NCI-H226 (cell line): ENCODE measurements at regions not wholly inside any gene's neighbourhood (a gene's known extent, or its start where the extent isn't known, plus 50 kb on each side); places are given as distances from the start of the nearest gene placed in this dataset.
A peak's percentile ranks its signal among the peaks of the same experiment; 100 is the strongest.

Source experiments
- DNase-seq: peaks from one replicate; pipeline ENCODE4 v3.0.0-alpha.2; 2015

DNA sequence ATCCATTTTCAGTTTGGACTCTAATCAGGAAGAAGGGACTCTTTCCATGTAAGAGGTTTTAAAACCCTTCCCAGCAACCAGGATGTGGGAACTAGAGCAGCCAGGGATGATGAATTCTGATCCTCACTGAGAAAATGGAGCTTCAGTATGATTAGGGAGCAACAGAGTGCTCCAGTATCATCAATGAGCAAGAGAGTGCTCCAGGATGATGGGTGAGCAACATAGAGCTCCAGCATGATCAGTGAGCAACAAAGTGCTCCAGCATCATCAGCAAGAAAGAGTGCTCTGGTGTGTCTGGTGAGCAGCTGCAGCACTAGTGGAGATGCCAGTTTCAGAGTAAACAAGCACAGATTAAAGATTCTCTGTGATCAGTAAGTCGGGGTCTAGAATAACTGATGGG is 106.4 kb upstream of the LPP start:
- DNase-seq: no peak

DNA sequence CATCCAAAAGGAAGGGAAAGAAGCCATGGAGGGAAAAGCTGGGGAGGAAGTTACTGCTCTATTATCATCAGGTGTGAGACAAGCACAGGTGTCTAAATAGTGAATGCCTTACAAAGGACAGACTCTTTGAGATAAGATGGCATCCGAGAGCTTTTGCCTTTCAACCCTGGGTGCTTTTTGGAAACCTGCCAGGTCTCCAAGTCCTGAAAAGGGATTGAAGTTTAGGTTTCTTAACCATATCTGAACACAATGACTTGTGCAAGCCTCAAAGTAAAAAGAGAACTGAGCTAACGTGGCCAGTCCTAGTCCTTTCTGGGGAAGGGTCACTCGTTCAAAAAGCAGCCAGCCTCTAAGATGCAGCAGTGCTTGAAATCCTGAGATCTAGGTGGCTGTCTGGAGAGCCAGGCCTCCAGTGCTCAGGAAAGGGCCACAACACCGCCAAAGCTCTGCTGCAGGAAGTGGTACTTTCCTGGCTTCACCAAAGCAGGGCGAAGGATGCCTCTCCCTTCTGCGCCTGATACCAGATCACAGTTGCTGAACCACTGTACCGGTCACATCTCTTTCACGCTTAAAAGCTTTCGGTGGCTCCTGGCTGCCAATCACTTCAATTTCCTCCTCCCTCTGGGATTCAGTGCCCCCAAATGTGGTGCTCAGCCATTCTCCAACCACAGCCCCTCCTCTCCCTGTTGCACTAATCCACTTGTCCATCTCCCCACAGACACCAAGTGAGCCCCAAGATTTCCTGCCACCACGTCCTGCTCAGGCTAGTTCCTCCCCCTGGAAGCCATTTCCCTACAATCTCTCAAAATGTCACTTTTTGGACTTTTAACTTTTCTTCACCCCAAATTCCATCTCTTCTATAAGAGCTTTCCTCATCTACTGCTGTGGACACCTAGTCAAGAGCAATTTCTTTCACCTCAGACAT is 104.1 kb upstream of the LPP start:
- DNase-seq: no peak

DNA sequence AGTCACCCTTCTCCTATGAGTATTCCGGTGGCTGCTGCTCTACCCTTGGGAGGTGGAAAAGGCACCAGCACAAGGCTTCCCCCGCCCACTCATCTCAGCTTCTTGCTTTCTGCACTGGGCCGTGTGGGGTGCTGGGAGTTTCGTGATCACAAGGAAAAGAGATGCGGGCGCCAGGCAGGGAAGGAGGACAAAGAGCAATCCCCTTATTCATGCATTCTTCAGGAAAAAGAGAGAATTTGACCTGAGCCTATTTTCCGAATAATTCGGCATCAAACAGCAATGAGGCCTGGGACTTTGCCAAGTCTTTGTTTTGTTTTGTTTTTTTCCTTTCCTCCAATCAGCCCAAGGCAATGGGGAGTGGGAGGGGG is 102.2 kb upstream of the LPP start:
- DNase-seq: no peak

DNA sequence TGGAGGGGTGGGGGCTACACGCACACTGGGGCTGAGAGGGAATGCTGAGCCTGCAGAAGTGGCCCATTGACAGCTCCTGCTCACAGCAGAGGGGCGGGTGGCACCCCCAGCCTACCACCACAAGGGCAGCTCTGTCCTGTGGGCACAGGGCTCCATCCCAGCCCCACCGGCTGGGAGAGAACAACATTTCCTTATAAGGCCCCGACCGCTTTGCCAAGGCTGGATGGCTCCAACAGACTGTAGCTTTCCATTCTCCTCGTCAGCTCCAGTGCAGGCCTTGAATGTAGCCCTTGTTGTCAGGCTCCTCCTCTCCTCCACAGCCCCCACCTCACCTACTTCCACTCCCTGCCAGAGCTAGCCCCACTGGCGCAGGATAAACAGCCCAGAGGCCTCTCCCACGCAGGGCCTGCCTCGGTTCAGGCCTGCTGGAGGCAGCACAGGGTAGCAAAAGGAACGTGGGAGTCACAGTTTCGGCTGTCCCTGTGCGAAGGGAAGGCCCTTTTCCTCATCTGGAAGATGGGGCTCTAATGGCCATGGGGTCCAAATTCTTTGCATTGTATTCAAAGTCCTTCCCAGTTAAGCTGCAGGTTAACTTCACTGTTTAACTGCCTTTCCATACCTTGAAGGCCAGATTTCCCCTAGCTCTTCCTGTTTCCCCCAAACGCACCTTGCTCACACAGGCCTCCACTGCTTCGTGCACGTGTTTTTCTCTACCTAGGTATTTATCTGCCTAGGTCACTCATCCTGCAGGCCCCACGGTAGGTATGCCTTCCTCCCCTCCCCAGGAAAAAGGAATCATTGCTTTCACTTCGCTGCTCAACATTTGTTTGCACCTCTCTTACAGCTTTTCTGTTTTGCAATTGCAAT is 101.6 kb upstream of the LPP start:
- no peak for DNase-seq

DNA sequence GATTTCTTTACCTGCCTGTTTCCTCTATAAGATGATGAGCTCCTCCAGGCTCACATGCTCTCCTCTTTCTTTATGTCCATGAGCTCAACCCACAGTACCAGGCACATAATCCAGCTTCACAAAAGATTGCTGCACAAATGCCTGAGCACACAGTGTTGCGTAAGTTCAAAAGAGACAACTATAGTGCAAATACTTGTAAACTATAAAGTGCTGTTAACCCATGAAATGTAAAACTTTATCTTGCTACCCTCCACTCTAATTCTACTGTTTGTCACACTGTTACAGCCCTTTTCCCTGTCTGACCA is 101.0 kb upstream of the LPP start:
- DNase-seq: no peak

DNA sequence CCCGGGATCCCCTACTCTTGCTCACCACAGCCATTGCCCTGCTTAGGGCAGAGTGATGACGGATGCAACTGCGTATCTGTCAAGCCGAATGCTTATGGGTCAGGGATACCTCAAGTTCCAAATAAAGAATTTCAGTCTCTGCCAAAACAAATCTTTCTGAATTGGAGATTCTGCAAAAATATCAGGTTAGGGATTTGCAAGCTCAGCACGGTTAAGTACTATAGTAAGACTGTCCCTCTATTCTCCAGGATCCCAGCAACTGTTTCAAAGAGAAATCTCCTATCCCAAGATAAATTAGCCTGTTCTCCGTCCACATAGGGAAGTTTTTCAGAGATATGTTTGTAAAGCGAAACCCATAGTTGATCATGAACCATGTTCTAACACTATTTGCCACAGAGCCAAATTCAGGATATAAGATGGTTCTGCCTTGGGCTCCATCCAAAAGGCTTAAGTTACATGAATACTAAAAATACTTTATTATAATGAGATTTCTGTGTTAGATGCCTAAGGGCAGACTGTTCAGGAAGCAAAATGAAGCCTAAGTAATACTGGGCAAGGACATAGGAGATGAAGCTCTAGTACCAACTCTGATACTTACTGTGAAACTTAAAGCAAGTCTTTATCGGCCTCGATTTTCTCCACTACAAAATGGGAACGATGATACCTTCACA is 100.1 kb upstream of the LPP start:
- no peak for DNase-seq

DNA sequence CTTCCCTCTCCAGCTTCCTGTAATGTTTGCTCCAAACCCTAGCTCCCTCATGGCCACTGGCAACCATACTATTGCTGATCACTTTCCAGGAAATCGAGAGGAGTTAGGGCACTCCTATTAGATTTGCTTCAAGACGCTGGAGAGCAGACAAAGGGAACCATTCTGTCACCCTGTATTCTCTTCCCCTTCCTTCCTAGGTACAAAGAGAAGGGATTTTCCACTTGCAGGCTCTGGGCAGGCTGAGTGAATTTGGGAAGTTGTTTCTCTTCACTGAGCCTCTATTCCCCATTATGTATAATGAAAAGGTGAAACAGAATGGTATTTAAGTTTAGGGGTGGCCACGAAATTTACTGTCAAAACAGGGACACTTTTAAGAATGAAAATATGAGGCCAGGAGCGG is 99.4 kb upstream of the LPP start:
- DNase-seq: no peak

DNA sequence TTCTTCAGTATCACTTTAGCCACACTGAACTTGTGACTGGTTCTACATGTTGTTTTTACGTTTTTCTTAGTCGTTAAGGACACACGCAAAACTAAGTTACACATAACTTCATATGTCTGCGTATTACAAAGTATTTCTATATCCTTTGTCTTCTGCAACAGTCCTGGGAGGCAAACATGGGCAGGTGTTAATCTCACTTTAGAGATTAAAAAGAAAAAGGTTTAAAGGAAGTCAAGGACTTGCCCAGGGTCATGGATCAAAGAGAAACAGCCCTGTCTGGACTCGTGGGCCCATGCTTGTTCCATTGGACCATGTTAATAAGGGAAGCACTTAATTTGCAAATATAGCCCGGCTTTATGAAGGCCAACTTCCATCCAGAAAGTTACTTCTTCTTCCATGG is 98.6 kb upstream of the LPP start:
- DNase-seq: no peak

DNA sequence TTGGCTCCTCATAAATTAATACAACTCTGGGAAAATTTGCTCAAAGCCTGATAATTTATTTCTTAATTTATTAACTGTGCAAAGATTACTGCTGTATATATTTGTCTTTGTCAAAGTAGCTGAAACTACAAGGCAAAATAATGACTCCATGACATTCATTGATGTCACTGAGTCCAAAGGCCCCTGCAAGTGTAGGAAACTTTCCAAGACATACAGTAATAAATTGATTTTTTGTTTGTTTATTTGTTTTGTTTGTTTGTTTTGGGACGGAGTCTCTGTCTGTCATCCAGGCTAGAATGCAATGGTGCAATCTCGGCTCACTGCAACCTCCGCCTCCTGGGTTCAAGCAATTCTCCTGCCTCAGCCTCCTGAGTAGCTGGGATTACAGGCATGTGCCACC is 96.8 kb upstream of the LPP start:
- DNase-seq: no peak

DNA sequence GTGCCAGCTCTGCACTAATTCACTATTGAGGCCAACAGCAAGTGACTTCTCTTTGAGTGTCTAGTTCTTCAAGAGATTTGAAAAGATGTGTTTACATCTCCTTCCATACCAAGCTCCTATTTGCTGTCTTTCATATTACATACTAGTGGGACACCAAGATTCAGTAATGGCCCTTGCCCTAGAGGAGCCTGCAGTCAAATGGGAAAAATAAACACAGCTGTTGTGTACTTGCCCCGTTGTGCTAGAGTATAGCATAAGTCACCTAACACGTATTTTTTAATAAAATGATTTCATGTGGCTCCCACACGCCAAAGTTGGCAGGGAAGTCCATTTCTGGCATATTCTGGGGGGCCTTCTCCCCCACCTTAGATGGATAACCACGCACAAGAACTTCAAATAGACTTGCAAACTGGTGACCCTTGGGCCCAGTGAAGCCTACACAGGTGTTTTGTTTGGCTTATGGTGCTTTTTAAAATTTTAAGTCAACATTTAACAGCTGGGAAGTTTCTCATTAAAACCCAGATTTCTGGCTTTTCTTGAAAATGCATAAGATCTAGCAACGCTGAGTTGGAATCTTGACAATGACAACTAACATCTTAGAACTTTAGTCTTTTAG is 95.3 kb upstream of the LPP start:
- DNase-seq: no peak

DNA sequence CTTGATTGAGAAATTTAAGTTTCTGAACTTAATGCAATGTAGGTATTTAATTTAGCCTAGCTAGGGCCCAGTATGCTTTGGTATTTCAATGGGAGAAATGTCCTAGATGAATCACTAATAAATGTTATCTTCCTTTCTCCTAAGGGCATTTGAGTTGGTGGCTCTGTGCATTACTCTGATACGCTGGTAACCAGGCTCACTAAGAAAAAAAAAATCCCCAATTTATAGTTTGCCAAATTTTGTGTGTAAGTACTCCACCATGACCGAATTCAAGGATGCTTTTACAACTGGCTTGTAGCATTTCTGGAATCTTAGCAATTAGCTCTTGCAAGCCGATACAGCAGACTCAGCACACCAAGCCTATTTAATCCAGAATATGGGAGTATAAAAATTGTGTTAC is 94.6 kb upstream of the LPP start:
- DNase-seq: no peak

DNA sequence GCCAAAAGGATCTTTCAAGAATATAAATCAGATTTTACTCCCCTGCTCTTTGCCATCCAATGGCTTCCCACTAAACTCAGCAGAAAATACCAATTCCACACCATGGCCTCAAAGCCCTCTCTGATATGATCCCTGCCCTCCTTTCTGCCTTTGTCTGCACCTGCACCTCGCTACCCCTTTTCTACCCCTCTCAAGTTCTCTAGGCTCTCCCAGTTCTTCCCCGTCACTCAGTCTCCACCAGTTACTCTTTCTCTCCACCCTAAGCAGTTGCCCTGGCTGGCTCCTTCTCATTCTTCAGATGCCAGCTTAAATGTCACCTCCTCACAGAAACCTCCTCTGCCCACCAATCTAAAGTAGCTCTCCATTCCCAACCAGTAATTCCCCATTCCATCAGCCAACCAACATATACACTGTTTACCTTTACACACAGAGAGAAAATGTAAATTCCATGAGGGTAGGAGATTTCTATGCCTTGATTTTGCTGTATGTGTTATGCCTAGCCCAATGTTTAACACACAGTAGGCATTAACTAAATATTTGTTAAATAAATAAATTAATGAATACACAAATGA is 93.6 kb upstream of the LPP start:
- no peak for DNase-seq

DNA sequence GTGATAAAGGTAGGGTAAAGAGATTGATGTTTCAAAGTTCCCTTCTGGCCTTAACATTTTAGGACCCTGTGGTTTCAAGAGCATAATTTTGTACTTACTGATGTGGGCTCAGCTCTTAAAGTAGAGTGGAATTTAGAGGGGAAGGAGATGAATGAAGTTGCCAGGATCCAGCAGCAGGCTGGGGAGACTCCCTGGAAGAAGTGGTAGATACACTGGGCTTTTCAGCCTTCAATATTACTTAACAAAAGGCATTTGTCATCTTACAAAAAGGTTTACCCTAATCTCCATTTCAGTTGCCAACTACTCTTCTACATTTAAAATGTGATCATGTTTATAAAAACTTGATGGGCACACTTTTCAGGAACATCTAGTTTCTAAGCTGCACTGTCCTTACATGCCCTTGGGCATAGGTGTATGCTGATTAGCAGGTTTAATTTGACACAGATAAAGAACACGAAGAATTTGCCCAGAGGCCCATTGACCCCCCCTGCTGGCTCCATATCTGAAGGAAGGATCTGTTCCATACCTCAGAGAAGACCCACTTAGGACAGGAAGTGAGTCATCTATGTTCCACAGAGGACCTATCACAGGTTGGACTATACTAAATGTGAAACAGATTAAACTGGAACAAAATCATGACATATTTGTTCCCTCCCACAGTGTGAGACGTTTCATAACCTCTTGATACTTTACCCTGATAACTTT is 93.0 kb upstream of the LPP start:
- peak; percentile 51 for DNase-seq

DNA sequence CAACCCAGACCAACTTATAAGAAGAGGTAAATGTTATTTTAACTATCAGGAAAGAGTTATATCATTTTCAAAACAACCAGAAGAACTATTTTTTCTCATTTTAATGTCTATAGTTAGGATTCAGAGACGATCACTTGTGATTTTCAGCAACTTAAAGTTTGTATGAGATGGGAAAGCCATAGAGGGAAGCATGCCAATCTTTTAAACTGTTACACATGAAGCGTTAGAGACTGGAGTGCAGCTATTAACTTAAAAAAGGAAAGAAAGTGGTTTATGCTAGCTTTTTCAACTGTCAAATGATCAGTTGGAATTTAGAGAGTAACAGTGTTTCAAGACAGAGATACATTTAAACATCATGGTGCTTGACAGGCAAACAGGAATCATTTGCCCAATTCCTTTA is 91.7 kb upstream of the LPP start:
- DNase-seq: no peak

DNA sequence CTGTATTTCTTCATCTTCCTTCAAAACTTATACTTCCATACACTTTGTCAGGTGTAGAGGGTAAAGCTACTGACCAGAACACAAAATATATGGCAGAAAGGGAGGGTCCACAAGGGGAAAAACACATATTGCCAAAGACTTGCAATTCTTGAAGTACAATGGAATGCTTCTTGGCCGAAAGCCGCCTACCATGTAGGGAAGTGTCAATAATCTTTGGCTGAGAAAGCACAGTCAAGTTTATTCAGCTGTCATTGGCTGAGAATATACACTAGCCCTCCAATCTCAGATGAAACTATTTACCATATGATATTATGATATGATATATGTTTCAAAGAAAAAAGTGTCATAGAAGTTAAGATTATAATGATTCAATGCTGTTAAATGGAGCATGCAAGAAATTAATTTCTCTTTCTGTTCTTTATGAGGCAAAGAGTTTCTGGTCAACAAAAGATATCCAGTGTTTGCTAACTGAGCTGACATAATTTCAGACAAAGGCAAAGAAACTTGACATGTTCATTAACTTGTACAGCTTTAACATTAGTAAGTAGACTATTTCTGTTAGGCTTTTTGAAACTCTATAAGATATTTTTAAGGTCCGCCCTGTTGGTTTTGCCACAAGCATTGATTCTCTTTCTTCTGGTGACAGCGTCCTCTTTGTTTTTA is 89.0 kb upstream of the LPP start:
- DNase-seq: no peak

DNA sequence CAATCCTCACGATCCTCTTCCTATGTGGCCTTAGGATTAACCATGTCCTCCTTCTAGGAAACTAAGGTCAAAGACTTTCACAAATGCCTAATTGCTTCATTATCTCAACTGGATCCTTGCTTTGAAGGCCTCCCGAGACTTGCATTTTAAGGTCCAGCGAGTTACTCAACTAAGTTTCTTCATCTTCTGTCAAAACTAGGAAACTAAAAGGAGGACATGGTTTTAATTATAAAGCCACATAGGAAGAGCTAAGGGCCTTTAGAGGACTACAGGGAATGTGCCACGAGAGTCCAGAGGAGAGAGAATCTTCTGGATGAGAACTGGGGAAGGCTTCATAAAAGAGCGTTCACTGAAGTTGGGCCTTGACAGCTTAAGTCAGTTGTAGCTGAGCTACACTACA is 87.8 kb upstream of the LPP start:
- no peak for DNase-seq

DNA sequence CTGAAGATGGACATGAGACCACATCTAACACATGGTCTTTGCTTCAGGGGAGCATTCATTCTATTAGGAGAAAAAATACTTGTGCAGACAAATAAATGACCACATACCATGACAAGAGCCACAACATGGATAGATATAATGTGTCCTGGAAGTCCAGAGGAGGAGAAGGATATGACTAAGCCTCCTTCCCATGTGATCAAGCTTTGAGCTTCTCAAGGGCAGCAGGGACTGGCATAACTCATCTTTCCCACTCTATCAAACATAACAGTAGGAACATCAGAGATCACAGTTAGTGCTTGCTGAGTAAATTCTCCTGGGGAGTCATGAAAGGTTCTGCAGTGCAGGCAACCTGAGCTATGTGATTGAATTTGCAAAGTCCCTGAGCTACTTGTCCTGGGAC is 86.0 kb upstream of the LPP start:
- DNase-seq: peak; percentile 62

DNA sequence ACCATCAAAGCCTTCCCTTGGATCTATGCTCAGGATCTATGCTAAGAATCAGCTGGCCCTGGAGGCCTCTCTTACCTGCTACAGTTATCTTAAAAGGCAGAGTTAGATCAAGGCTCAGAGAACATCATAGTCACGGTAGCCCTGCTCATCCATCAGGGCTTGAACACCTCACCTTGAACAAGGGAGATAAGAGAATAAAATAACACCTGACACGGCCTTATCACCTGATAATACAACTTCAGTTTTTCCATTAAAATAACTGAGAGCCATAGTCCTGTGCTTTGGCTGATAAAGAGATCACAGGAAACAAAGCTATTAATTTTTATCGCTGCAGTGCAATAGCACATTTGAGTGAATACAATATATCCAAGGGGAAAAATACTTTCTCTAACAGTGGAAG is 85.6 kb upstream of the LPP start:
- DNase-seq: no peak

DNA sequence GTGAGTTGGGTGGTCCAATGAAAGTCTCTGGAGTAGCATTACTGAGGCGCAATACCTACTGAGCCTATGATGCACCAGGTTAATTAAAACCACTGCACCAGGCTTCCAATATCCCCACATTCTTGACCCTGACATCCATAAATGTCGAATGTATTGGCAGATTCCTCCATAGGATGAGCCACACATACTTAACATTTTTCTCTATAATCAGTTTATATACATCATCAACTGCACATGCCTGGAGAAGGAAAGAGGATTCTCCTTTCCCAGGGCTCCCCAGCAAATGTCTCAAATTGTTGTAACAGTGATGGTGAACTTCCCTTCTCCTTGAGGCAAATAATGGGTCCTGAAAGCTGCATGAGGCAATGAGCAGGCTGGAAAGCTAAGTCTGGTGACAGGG is 82.3 kb upstream of the LPP start:
- DNase-seq: no peak

DNA sequence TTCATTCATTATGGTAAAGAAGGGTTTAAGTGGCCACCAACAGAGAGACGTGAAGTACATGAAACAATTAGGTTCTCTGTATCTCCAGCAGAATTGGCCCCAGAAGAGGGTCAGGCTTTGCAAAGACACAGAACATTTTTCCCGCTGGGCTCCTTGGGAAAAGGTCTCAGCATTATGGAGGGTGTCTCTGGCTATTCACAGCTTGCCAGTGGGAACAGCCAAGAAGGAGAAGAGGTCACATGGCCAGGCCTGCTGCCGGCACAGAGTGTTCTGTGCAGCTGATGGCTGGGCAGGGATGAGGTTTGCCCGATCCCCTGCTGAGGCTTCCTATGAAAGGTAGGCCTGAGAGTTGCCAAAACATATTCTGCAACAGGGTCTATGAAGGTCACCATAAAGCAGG is 77.8 kb upstream of the LPP start:
- DNase-seq: no peak

DNA sequence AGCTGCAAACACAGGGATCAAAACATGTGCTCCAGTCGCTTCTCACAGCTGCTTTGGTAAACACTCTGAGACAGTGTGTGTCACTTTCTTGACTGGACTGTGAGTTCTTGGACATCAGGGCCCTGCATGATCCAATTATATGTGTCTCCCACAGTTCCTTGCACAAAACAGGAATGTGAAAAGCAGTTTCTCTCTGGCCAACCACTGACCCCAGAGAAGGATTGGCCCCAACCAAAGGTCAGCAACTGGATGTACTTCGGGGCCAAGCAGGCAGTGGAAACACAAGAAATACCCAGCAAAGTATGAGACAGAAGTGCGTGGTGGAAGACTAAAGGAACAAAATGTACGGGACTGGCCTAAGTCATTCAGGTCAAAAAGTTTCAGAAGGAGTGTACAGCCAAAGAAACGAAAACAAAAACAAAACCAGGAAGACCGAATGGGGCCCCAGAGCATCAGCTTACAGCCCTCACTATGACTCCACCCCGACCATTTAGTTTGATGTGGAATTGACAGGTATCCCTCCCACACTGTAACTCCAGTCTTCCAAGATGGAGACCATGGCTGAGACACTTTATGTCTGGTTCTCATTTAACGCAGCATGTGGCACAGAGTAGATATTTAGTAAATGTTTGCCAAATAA is 76.7 kb upstream of the LPP start:
- no peak for DNase-seq
